HUDEP-2 (cell line): ENCODE measurements at regions not wholly inside any gene's neighbourhood (a gene's known extent, or its start where the extent isn't known, plus 50 kb on each side); places are given as distances from the start of the nearest gene placed in this dataset.
"Not testable (repeated sequence)": the region's sequence is repeated elsewhere in the genome, so short reads cannot be mapped to it uniquely, and the experiment has no call there.

Experiments used
- DNase-seq, 76 experiments: peaks; one replicate each; lab custom pipeline; 2025; ENCODE audit not compliant: unreplicated experiment in 76 of 76; lab: John Stamatoyannopoulos, UW

GRCh38 chrX:16067886-16068515 is 55.4 kb upstream of the GRPR start:
- DNase-seq, result no peak

- DNase-seq, result no peak
Observed at GRCh38 chrX:16063921-16064320, 59.4 kb upstream of the GRPR start.

GRCh38 chrX:16063141-16063540 is 60.2 kb upstream of the GRPR start:
- no peak for DNase-seq

GRCh38 chrX:16061296-16061695 is 62.1 kb upstream of the GRPR start:
- no peak for DNase-seq

GRCh38 chrX:16060252-16060651 is 63.1 kb upstream of the GRPR start:
- DNase-seq, result no peak

GRCh38 chrX:16049126-16049525 is 74.2 kb upstream of the GRPR start:
- not testable (repeated sequence) for DNase-seq

- DNase-seq, result no peak
Observed at GRCh38 chrX:16042980-16043379, 80.4 kb upstream of the GRPR start.

GRCh38 chrX:16039834-16040233 is 83.5 kb upstream of the GRPR start:
- no peak for DNase-seq

- DNase-seq, result no peak
Observed at GRCh38 chrX:16039363-16039762, 84.0 kb upstream of the GRPR start.

GRCh38 chrX:16033331-16033730 is 90.0 kb upstream of the GRPR start:
- no peak for DNase-seq

- DNase-seq, result no peak
Observed at GRCh38 chrX:16028576-16028975, 94.8 kb upstream of the GRPR start.

- no peak for DNase-seq
Observed at GRCh38 chrX:16023790-16024734, 99.3 kb upstream of the GRPR start.

- DNase-seq, result no peak
Observed at GRCh38 chrX:16022580-16023200, 100.7 kb upstream of the GRPR start.

GRCh38 chrX:16018291-16018690 is 105.1 kb upstream of the GRPR start:
- no peak for DNase-seq

- DNase-seq, result no peak
Observed at GRCh38 chrX:16014171-16014570, 109.2 kb upstream of the GRPR start.

- DNase-seq, result no peak
Observed at GRCh38 chrX:16012250-16012649, 111.1 kb upstream of the GRPR start.

GRCh38 chrX:16005917-16006316 is 117.4 kb upstream of the GRPR start:
- no peak for DNase-seq

- DNase-seq, result no peak
Observed at GRCh38 chrX:16002185-16002584, 121.2 kb upstream of the GRPR start.

- no peak for DNase-seq
Observed at GRCh38 chrX:15998350-15998749, 125.0 kb upstream of the GRPR start.

GRCh38 chrX:15989716-15990115 is 133.6 kb upstream of the GRPR start:
- DNase-seq, result no peak
